NCI-H2227 treated with DMSO at 0.1 percent for 48 hours (cell line): ENCODE measurements at regions not wholly inside any gene's neighbourhood (a gene's known extent, or its start where the extent isn't known, plus 50 kb on each side); places are given as distances from the start of the nearest gene placed in this dataset.
A peak's percentile ranks its signal among the peaks of the same experiment; 100 is the strongest.
"Not testable (repeated sequence)": the region's sequence is repeated elsewhere in the genome, so short reads cannot be mapped to it uniquely, and the experiment has no call there.

Source experiments
- DNase-seq: peaks from one replicate; lab custom pipeline; 2025; lab: John Stamatoyannopoulos, UW

DNA sequence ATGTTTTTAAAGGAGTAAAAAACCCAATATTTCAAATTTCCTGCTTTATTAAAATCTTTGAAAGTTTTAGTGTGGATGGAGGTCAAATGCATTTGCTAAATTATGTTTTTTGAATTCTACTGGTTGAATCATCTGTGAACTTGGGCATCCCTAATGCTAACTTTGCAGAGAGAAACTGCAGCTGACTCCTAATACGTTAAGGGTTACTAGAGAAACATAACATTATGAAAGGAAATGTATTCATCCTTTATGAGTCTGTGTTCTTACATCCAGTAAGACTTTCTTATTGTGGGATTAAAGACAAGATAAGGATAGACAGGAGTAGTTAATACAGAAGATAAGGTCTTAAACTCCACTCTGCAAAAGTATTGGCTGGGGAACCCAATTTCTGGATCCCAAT lies 140.6 kb downstream of the FAM124B start:
- DNase-seq, result no peak

DNA sequence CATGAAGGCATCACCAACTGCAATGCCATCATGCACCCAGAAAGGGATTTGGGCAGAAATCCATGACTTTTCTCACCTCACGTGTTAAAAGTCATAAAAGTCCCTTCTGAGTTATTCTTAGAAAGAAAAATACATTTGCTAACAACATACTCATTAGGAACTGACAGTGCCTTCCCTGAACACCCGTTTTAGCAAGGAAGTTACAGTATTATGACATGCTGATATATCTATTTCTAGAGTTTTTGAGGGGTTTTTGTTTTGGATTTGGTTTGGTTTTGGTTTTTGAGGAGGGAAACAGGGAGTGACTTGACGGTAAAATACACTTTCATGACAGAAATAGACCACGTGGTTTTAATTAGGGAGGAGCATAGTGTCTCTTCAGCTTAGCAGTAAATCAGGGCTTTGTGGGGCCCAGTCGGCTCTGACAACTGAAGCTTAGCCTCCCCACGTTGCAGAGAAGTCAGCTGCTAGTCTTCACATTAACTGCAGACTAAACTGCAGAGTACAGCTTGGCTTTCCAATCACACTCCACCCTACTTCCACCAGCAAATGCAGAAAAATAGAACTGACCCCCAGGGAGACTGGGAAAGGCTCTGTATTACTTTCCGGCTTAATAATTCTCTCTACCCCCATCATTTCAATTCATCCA lies 141.4 kb downstream of the FAM124B start:
- DNase-seq, result no peak

DNA sequence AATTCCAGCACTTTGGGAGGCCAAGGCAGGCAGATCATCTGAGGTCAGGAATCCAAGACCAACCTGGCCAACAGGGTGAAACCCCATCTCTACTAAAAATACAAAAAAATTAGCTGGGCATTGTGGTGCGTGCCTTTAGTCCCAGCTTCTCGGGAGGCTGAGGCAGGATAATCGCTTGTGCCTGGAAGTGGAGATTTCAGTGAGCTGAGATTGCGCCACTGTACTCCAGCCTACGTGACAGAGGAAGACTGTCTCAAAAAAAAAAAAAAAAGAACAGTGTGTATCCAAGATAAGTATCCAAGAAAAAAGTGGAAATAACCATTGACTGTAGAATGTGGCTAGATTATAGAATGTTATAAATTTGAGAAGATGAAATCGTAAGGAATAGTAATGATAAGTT lies 142.1 kb downstream of the FAM124B start:
- no peak for DNase-seq

DNA sequence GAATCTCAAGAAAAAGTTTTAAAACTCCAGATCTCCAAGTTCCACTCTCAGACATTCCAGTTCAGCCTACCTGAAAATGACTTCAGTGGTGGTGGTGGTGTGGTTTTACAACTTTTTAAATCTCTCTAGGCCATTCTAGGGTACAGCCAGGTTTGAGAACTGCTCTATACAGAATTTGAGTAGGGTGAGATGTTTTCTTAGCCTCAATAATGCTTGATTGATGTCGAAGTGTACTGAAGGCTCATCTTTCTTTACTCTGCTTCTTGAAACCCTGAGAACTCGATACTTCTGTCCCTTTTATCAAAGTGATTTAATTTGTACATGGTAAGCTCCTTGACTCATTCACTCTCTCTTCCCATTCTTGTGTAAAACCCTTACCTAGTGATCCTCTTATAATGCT lies 143.8 kb downstream of the FAM124B start:
- no peak for DNase-seq

DNA sequence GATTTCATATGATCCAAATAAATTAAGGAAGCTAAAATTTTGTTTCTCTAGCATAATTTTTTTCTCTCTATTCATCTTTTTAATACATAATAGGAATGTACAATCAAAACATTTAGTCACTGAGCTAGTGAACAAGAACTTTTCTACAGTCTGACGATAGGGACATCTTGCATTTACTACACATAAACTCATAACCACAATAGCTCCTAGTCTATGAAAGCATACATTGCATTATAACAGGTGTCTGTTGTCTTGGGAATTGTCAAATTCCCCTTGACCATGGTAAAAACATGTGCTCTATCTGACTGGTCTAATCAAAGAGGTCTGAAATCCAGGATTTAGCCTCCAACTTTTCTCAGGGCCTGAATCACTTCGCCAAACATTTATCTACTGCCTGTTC lies 144.8 kb downstream of the FAM124B start:
- no peak for DNase-seq

DNA sequence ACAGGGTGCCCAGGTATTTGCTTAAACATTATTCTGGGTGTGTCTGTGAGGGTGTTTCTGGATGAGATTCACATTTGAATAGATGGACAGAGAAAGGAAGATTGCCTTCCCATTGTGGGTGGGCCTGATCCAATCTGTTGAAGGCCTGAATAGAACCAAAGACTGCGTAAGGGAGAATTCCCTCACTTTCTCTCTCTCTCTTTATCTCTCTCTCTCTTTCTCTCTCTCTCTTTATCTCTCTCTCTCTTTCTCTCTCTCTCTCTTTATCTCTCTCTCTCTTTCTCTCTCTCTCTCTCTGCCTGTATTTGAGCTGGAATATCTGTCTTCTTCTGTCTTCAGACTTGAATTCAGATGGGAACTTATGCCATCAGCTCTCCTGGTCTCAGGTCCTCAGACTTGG lies 148.4 kb downstream of the FAM124B start:
- no peak for DNase-seq

DNA sequence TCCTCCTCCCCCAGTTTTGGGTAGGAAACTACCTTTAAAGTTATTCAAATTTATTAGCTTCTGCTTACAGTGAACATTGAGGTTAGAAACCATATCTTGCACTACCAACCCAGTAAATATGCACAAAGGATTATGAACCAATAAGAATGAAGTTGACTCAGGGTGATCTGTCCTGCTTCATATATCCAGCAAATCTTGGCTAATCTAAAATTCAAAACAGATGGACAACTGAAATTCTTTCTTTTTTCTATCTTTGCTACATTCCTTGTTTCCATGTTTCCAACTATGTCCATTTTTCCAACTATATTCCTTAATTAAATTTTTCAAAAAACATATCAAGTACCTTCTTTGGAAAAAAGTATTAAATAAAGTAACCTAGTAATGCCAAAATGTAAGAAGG lies 149.3 kb downstream of the FAM124B start:
- DNase-seq, result no peak

DNA sequence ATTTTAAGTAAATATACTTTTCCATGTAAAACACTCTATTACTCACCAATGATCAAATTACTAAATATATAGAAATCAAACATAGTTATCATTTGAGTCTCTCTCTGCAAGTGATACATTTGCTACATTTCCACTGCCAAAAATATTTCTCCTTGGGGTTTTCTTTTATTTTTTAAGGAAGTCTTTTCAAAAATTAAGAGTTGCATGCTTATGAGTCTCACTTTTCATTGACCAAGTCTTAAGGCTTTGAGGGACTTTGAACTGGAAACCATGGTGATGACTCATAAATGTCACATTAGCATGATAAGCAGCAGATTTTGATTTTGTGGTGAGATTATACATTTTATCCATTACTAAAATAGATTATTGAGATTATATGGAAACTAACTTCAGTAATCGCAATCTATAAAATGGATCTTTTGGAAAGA lies 152.9 kb downstream of the FAM124B start:
- DNase-seq, result no peak

DNA sequence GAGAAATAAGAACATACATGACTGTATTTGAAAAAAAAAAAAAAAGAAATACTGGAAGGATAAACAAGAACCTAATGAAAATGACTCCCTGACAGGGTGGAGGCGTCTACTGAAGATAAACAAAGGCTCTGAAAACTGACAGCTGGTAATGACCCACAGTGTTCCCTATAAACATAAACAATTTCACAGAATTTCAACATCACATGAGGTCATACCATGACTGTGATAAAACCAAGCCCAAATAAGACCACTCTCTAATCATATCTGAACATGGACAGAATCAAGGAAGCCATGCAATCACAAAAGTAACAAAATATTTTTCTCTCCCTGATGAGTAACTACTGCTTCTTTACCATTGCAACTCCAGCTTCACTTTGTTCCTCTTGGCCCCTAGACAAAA lies 159.3 kb downstream of the FAM124B start:
- no peak for DNase-seq

DNA sequence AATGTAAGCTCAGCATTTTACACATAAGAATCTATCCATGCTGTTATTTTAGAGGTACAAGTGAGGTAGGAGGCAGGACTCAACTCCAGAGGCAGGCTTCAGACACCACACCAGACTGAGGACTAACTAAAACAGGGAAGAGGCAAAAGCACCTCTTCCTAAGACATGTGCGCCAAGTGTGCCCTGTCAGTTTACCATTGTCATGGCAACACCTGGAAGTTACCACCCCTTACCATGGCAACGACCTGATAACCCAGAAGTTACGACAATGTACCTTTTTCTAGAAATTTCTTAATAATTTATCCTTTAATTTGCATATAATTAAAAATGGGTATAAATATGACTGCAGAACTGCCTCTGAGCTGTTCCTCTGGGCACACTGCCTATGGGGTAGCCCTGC lies 160.1 kb downstream of the FAM124B start:
- no peak for DNase-seq

DNA sequence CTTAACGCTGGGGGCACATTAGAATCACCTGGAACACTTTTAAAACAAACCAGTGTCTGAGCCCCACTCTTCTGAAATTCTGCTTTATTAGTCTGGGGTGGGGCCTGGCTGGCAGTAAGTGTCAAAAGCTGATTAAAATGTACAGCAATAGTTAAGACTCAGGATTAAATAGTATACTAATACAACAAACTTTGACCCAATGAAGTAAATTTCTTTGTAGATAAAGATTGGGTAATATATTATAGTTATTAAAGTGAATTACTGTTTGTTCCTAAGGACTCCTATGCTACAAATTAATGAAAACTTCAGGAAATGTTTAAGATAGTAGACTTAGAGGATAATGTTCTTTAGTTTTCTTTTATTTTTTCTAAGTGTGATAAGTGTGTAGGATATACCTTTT lies 160.9 kb downstream of the FAM124B start:
- no peak for DNase-seq

DNA sequence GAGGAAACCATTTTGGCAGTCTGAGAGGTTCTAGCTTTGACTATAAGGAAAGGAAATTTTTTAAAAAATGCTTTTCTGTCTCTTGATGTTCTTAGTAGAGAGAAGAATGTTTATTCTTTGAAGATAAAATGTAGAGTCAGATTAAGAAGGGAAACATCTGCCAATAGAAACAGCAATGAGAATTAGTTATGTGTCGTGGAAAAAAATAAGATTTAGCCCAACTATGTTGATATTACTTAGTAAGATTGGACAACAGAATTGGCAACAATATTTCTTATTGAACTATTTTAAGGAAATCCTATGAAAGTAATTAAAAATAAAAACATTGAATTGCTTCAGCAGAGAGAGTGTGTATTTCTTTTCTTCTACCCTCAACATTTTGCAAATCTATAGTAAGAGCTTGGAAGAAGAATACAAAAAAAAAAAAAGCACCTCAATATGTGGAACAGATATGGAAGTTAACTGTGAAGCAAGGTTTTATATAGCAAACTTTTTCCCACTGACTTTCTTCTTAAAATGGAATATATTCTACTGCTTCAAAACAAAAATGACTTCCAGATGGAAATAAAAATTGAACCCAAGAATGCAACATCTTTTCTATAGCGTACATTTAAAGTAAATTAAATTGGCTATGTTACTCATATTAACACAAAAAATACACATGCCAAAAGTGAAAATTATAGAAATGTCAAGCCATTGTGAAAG lies 177.9 kb downstream of the FAM124B start:
- no peak for DNase-seq

DNA sequence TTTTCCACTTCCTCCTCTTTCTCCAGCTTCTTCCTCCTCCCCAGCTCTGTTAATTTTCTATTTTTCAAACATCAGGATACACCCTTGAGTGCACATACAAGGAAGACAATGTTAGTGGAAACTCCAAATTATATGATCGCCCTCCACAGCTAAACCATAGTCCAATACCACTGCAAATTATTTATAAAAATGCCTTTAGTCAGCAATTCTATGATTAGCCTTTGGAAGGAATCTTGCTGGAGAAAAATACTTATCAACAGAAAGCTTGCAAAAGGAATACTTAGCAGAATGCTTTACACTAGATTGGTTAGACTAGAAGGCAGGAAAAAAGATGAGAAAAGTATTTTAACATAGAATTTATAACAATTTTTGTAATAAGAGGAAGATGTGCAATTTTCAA lies 178.9 kb downstream of the FAM124B start:
- DNase-seq, result no peak

DNA sequence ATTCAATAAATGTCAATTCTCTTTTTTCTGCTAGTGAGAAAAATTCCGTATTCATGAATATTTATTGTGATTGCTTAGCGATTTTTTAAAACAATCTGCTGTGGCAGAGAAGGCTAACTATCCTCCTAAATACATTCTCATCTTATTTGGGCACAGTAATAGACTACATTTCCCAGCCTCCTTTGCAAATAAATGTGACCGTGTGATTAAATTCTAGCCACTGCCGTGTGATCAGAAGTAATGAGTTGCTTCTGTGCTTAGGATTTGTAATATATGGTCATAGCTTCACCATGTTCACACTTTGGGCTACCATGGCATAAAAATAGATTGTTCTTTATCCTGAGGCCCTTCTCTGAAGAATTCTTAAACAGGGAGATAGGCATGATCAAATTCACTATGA lies 179.6 kb downstream of the FAM124B start:
- DNase-seq, result peak; percentile 2

DNA sequence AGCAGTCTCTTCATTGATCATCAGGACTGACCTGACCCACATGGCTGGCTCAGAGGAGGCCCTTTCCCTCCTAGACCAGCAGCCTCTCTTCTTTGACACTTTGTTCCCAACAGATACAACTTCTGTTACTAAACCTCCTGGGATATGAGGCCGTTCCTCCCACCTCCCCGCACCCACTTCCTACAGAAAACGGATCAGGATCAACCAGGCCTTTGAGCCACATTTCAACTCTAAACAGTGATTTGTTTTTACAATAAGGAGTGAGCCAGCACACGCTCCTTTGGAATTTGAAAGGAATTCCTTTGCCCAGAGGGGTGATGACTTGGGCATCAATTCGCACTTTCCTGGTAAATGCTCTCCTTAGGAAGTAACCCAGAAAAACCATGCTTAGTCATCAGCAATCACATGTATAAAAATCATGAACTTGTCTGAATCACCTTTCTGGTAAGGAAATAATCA lies 180.4 kb downstream of the FAM124B start:
- DNase-seq, result no peak

DNA sequence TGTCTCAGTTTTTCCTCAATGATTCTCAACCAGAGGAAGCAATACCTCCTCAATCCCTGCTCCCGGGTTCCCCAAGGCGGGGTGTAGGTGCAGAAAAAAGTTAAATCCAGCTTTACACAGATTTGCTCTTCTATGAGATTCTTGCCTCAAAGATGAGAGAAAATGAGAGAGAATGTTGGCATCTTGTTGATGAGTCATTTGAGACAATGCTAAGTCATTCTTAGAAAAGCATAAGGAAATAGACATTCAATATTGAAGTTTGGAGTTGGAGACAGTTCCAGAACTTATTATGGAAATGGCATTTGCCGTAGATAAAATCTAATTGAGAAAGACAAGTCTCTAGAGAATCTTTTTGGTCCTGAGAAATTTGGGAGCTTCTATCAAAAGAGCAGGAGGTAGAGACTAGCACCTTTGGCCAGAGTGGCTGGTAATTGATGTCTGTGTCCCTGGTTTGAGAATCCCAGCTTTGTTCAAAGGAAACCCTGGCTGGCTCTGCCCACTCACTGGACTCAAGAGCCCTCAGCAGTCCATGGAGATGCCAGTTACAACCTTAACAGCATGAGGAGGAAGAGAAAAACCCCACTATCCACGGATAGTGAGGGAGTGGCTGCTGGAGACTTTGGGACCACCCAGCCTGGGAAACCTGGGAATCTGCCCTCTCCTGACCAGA lies 181.2 kb downstream of the FAM124B start:
- DNase-seq, result no peak

DNA sequence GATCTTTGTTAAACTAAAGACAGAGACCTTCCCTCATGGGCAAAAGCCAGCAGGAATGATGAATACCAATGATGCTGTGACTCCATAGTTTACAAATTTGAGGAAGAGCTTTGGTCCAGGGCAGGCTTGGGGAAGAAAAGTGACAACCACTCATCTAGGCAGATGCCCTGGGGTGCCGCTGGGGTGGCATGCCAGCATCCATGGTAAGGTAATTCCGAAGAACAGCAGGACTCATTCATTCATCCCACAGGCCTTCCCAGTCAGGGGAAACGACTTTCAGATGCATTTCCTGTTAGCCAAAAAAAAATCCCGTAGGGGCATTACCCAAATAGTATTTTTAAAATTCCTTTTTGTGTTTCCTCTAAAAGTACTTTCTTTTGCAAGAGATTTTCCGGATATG lies 180.7 kb upstream of the SERPINE2 start:
- DNase-seq, result no peak

DNA sequence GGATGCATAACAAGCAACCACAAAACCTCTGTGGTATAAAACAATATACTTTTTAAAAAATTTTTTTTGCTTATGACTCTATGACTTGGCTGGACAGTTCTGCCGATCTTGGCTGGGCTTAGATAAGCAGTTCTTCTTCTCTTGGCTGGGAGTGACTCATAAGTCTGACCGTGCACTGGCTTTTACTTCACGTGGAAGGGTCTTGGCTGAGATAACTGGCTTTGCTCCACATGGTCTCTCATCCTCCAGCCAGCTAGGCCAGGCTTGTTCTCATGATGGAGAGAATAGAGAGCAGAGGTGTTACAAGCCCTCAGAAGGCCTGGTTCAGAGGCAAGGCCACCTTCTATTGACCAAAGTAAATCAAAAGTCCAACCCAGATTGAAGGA lies 178.9 kb upstream of the SERPINE2 start:
- DNase-seq, result no peak

DNA sequence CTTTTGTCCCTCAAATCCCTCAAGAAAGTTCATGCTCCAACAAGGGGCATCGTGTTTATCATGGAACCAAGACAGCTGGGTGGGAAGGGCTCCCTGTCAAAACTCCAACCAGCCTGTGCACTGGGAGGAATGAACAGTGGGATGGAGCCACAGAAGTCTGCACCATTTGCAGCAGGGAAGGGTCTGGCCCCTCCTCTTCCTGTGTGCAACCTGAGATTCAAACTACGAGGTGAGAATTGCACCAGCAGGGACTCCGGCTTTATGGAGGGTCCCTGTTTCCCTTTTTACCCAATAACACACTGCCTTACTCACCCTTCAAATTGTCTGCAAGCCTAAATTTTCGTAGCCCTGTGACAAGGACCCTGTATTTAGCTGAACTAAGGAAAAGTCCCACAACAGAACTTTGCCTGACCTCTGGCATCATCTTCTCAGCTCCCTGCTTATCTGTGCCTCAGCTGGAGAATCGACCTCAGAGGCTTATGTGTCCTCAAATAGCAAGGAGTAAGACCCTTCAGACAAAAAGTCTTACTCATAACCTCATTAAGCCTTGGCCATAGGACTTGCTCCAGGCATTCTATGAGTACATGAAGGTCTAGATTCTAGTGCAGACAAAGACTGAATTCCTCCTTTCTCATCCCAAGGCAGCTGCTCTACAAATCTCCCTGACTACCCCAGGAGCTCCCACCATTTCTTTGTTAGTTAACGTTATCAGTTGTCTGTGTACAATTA lies 178.3 kb upstream of the SERPINE2 start:
- DNase-seq, result no peak

DNA sequence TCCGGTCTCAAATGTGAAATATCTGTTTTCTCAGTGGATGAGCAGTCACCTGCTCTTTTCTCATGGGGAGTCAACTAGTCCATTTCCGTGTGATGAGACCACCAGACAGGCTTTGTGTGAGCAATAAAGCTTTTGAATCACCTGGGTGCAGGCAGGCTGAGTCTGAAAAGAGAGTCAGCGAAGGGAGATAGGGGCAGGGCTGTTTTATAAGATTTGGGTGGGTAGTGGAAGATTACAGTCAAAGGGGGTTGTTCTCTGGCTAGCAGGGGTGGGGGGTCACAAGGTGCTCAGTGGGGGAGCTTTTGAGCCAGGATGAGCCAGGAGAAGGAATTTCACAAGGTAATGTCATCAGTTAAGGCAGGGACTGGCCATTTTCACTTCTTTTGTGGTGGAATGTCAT lies 176.5 kb upstream of the SERPINE2 start:
- DNase-seq, result not testable (repeated sequence)

DNA sequence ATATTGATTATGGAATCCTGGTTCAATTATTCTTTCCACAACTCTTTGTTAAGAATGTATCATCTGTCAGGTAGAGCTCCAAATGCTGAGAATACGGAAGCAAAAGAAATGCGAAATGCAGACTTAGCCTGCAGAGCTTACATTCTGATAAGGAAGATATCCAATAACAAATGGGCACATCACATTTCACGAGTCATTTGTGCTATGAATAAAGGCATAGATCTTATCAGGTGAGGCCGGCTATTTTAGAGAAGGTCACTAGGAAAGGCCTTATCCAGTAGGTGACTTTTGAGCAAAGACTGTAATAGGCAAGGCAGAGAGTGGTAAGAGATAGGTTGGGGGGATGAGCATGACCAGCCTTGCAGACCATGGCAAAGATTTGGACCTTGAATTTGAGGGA lies 174.3 kb upstream of the SERPINE2 start:
- DNase-seq, result no peak

DNA sequence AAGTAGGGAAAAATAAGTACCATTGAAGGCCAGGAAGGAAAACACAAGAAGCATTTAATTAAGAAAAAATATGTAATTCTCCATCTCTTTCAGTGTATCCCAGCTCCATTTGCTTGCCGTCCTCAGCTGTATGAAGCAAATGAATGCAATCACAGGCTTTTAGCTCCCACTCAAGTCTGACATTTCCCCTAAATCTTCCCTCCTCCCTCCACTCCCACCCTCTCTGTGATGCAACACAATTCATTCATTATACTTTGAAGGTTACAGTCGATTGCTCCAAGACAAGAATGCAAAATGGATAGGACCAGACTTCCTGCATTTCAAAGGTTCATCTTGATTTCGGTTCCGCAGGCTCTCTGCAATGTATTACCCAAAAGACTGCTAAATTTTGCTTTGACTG lies 172.7 kb upstream of the SERPINE2 start:
- DNase-seq, result peak; percentile 49

DNA sequence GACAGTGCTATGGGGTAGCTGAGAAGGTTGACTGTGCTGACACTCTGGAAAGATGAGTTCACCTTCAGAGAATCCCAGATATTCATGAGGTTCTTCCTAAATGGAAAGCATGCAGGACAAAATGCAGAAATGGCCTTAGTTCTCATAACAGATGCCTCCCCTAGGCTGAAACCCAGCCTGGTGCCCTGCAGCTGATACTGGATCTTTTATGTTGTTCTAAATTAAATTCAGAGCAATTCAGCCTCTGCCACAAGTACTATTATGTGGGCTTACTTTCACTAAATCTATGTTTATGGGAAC lies 172.0 kb upstream of the SERPINE2 start:
- DNase-seq, result no peak
